ENCODE measurements at regions not wholly inside any gene's neighbourhood (a gene's known extent, or its start where the extent isn't known, plus 50 kb on each side); places are given as distances from the start of the nearest gene placed in this dataset.

- DNase-seq: no peak
Observed at GRCh38 chr1:81382561-81382960, 418.2 kb upstream of the ADGRL2 start.

- no peak for DNase-seq
Observed at GRCh38 chr1:81381881-81382280, 418.9 kb upstream of the ADGRL2 start.

GRCh38 chr1:81380436-81380835 is 420.3 kb upstream of the ADGRL2 start:
- no peak for DNase-seq

GRCh38 chr1:81379430-81379829 is 421.3 kb upstream of the ADGRL2 start:
- DNase-seq: no peak

- DNase-seq: no peak
Observed at GRCh38 chr1:81377406-81377805, 423.3 kb upstream of the ADGRL2 start.

GRCh38 chr1:81375884-81376548 is 424.7 kb upstream of the ADGRL2 start:
- DNase-seq: no peak

GRCh38 chr1:81374481-81374880 is 426.3 kb upstream of the ADGRL2 start:
- DNase-seq: no peak

GRCh38 chr1:81371864-81372263 is 428.9 kb upstream of the ADGRL2 start:
- no peak for DNase-seq

GRCh38 chr1:81369833-81370232 is 430.9 kb upstream of the ADGRL2 start:
- no peak for DNase-seq

- DNase-seq: no peak
Observed at GRCh38 chr1:81366173-81366572, 434.6 kb upstream of the ADGRL2 start.

- DNase-seq: no peak
Observed at GRCh38 chr1:81364088-81364487, 436.6 kb upstream of the ADGRL2 start.

- no peak for DNase-seq
Observed at GRCh38 chr1:81358151-81358550, 442.6 kb upstream of the ADGRL2 start.

GRCh38 chr1:81351864-81352263 is 448.9 kb upstream of the ADGRL2 start:
- DNase-seq: no peak

GRCh38 chr1:81349194-81349965 is 451.4 kb upstream of the ADGRL2 start:
- DNase-seq: peak; percentile 7

- DNase-seq: no peak
Observed at GRCh38 chr1:81345110-81345509, 455.6 kb upstream of the ADGRL2 start.

GRCh38 chr1:81340239-81340638 is 460.5 kb upstream of the ADGRL2 start:
- no peak for DNase-seq

- no peak for DNase-seq
Observed at GRCh38 chr1:81337226-81337625, 463.5 kb upstream of the ADGRL2 start.

GRCh38 chr1:81335876-81336275 is 464.9 kb upstream of the ADGRL2 start:
- no peak for DNase-seq

- DNase-seq: no peak
Observed at GRCh38 chr1:81330521-81330920, 470.2 kb upstream of the ADGRL2 start.

GRCh38 chr1:81330111-81330510 is 470.6 kb upstream of the ADGRL2 start:
- DNase-seq: no peak

GRCh38 chr1:81329041-81329440 is 471.7 kb upstream of the ADGRL2 start:
- no peak for DNase-seq

GRCh38 chr1:81327743-81328142 is 473.0 kb upstream of the ADGRL2 start:
- no peak for DNase-seq

- DNase-seq: no peak
Observed at GRCh38 chr1:81327103-81327710, 473.5 kb upstream of the ADGRL2 start.

- no peak for DNase-seq
Observed at GRCh38 chr1:81326212-81326611, 474.5 kb upstream of the ADGRL2 start.

Data from right kidney (tissue), 1 donor.